Astrocyte (in vitro differentiated cells and primary cell): ENCODE measurements at regions not wholly inside any gene's neighbourhood (a gene's known extent, or its start where the extent isn't known, plus 50 kb on each side); places are given as distances from the start of the nearest gene placed in this dataset.

Experiments
- CTCF ChIP-seq: IDR thresholded peaks from 2 replicates; pipeline ENCODE4 v1.5.1; 2011; ENCODE audit warnings: low read depth, mild to moderate bottlenecking, inconsistent platforms, low read length, moderate library complexity; ENCODE audit not compliant: insufficient read depth
- EZH2 ChIP-seq: IDR thresholded peaks from 2 replicates; pipeline ENCODE4 v1.6.1; 2012; ENCODE audit warnings: mild to moderate bottlenecking, low read length, inconsistent platforms; ENCODE audit not compliant: insufficient read depth

GRCh38 chr2:43158259-43158880 is 68.0 kb downstream of the ZFP36L2 start:
- TF ChIP-seq EZH2 (no peak), CTCF (no peak)
